Hepatocyte (in vitro differentiated cells): ENCODE measurements at regions not wholly inside any gene's neighbourhood (a gene's known extent, or its start where the extent isn't known, plus 50 kb on each side); places are given as distances from the start of the nearest gene placed in this dataset.

ENCODE experiments used
- CTCF ChIP-seq: fragments of 200-600 bp; sonication (generic); IDR thresholded peaks from 2 replicates; pipeline ENCODE4 v1.5.1; 2016; ENCODE audit warnings: antibody characterized with exemption, mild to moderate bottlenecking; ENCODE audit not compliant: poor library complexity
- EZH2phosphoT487 ChIP-seq: fragments of 200-600 bp; sonication (generic); IDR thresholded peaks from one replicate; pipeline ENCODE4 v1.6.1; 2018; ENCODE audit warnings: antibody characterized with exemption, mild to moderate bottlenecking, low read depth, moderate library complexity; ENCODE audit not compliant: unreplicated experiment, severe bottlenecking

DNA sequence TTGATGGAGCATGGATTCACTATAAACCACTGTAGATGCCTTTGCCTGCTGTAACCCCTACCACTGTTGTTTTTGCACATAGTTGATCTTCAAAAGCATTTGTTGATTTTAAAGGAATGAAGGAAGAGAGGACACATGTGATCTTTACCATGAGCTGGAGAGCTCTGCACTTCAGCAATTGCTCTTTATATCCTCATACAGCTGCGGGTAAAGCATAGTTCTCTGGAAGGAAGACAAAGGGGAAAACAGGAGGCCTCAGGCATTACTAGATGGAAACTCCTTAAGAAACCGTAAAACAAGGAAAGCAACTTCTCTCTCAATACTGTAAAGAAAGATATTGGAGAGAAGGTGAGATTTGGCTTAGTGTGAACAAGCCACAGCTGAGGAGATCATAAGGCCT lies 60.6 kb downstream of the SCG2 start:
- no peak for TF ChIP-seq CTCF
- TF ChIP-seq EZH2phosphoT487 = no peak
